Liver (tissue), 8 donors: ENCODE measurements at regions not wholly inside any gene's neighbourhood (a gene's known extent, or its start where the extent isn't known, plus 50 kb on each side); places are given as distances from the start of the nearest gene placed in this dataset.

Experiments used
- DNase-seq: peaks from one replicate; pipeline ENCODE4 v3.0.0-alpha.2; 2017; ENCODE audit warnings: low spot score
- H3K27ac ChIP-seq, 2 donors: one replicate each; pipeline ENCODE4 v1.7.0; 2013; ENCODE audit warnings: inconsistent platforms in 2 of 2, low read length in 2 of 2, control low read depth in 1 of 2, low read depth in 1 of 2, mild to moderate bottlenecking in 1 of 2
- H3K27me3 ChIP-seq, 4 donors: one replicate each; pipeline versions ENCODE4 v1.6.1 to v1.7.0; 2013; ENCODE audit warnings: low read length in 3 of 4, inconsistent platforms in 1 of 4, mild to moderate bottlenecking in 1 of 4, moderate library complexity in 1 of 4; ENCODE audit not compliant: control insufficient read depth in 4 of 4, insufficient read depth in 4 of 4
- H3K36me3 ChIP-seq, 4 donors: one replicate each; pipeline versions ENCODE4 v1.6.1 to v1.7.0; 2013; ENCODE audit warnings: low read length in 3 of 4, mild to moderate bottlenecking in 3 of 4, low read depth in 1 of 4, moderate library complexity in 1 of 4; ENCODE audit not compliant: control insufficient read depth in 4 of 4, insufficient read depth in 3 of 4
- H3K4me1 ChIP-seq, 4 donors: one replicate each; pipeline versions ENCODE4 v1.6.1 to v1.7.0; 2013; ENCODE audit warnings: low read length in 3 of 4, mild to moderate bottlenecking in 3 of 4, moderate library complexity in 1 of 4; ENCODE audit not compliant: control insufficient read depth in 4 of 4, insufficient read depth in 4 of 4
- H3K4me3 ChIP-seq, 3 donors: one replicate each; pipeline versions ENCODE4 v1.6.1 to v1.7.0; 2013; ENCODE audit warnings: low read length in 3 of 3, control low read depth in 1 of 3, low read depth in 1 of 3, mild to moderate bottlenecking in 1 of 3
- H3K9ac ChIP-seq, 2 donors: one replicate each; pipeline ENCODE4 v1.7.0; 2013; ENCODE audit warnings: low read length in 2 of 2, mild to moderate bottlenecking in 2 of 2, moderate library complexity in 2 of 2, control low read depth in 1 of 2, low read depth in 1 of 2
- H3K9me3 ChIP-seq, 4 donors: one replicate each; pipeline versions ENCODE4 v1.6.1 to v1.7.0; 2013; ENCODE audit warnings: low read length in 3 of 4; ENCODE audit not compliant: control insufficient read depth in 4 of 4
- CTCF ChIP-seq: fragments of 150-350 bp; IDR thresholded peaks from 2 replicates; pipeline ENCODE4 v1.5.1; 2017; ENCODE audit warnings: improper control_type of control experiment, low read depth, low read length; ENCODE audit not compliant: missing input control
- EGR1 ChIP-seq, 2 donors: IDR thresholded peaks; 2 replicates each; pipeline ENCODE4 v1.6.1; 2016 to 2018; ENCODE audit warnings: antibody characterized with exemption in 2 of 2, low read depth in 2 of 2
- FOXA1 ChIP-seq: IDR thresholded peaks from 2 replicates; pipeline ENCODE4 v1.6.1; 2016; ENCODE audit warnings: antibody characterized with exemption
- FOXA2 ChIP-seq: IDR thresholded peaks from 2 replicates; pipeline ENCODE4 v1.6.1; 2016; ENCODE audit warnings: antibody characterized with exemption
- GABPA ChIP-seq, 2 donors: IDR thresholded peaks in 1 of 2; conservative IDR thresholded peaks in 1 of 2; 2 replicates each; pipeline ENCODE4 v1.6.1; 2016; ENCODE audit warnings: antibody characterized with exemption in 2 of 2, mild to moderate bottlenecking in 1 of 2, moderate library complexity in 1 of 2
- HNF4A ChIP-seq, 2 donors: conservative IDR thresholded peaks; 2 replicates each; pipeline ENCODE4 v1.6.1; 2016; ENCODE audit warnings: antibody characterized with exemption in 2 of 2, mild to moderate bottlenecking in 2 of 2
- JUND ChIP-seq, 2 donors: IDR thresholded peaks; 2 replicates each; pipeline ENCODE4 v1.6.1; 2016; ENCODE audit warnings: antibody characterized with exemption in 2 of 2
- RAD21 ChIP-seq, 2 donors: IDR thresholded peaks; 2 replicates each; pipeline ENCODE4 v1.6.1; 2016; ENCODE audit warnings: antibody characterized with exemption in 2 of 2, mild to moderate bottlenecking in 2 of 2
- RXRA ChIP-seq, 2 donors: IDR thresholded peaks; 2 replicates each; pipeline ENCODE4 v1.6.1; 2017 to 2018; ENCODE audit warnings: antibody characterized with exemption in 2 of 2, mild to moderate bottlenecking in 1 of 2
- TAF1 ChIP-seq: conservative IDR thresholded peaks from 2 replicates; pipeline ENCODE4 v1.6.1; 2016; ENCODE audit warnings: antibody characterized with exemption, mild to moderate bottlenecking
- YY1 ChIP-seq: IDR thresholded peaks from 2 replicates; pipeline ENCODE4 v1.6.1; 2016; ENCODE audit warnings: antibody characterized with exemption, mild to moderate bottlenecking
- WGBS: extraction: QIAGEN DNeasy Blood & Tissue Kit; methylation state at CpG from one replicate; pipeline ENCODE4 v1.1.7; 2013; 5-methylcytosine and 5-hydroxymethylcytosine counted together
- TF ChIP-seq, protein P1 (sequence below): IDR thresholded peaks from 2 replicates; pipeline ENCODE4 v1.6.1; 2016; ENCODE audit warnings: antibody characterized with exemption, mild to moderate bottlenecking
- TF ChIP-seq, protein P2 (sequence below): IDR thresholded peaks from 2 replicates; pipeline ENCODE4 v1.6.1; 2016; ENCODE audit warnings: antibody characterized with exemption
- TF ChIP-seq, protein P3 (sequence below): IDR thresholded peaks from 2 replicates; pipeline ENCODE4 v1.6.1; 2016; ENCODE audit warnings: antibody characterized with exemption
- donor health status: healthy.
- donor health status: healthy.
- donor health status: healthy.
- donor health status: healthy.
- donor health status: healthy.

DNA sequence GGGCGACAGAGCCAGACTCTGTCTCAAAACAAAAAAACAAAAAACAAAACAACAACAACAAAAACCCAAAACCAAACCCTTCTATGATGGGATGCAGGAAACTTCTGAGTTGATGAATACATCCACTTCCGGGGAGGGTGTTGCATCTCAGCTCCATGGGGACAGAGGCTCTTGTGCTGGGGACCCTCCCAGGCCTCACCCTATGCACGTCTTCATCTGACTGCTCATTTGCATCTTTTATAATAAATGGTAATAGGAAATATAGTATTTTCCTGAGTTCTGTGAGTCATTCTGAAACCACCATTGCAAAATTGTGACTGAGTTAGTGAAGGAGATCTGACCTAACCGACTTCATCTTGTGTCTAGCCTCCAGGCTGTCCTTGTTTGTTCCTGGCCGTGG, 109.5 kb upstream of the SLC28A3 start (continued):
- TF ChIP-seq, protein P1, sequence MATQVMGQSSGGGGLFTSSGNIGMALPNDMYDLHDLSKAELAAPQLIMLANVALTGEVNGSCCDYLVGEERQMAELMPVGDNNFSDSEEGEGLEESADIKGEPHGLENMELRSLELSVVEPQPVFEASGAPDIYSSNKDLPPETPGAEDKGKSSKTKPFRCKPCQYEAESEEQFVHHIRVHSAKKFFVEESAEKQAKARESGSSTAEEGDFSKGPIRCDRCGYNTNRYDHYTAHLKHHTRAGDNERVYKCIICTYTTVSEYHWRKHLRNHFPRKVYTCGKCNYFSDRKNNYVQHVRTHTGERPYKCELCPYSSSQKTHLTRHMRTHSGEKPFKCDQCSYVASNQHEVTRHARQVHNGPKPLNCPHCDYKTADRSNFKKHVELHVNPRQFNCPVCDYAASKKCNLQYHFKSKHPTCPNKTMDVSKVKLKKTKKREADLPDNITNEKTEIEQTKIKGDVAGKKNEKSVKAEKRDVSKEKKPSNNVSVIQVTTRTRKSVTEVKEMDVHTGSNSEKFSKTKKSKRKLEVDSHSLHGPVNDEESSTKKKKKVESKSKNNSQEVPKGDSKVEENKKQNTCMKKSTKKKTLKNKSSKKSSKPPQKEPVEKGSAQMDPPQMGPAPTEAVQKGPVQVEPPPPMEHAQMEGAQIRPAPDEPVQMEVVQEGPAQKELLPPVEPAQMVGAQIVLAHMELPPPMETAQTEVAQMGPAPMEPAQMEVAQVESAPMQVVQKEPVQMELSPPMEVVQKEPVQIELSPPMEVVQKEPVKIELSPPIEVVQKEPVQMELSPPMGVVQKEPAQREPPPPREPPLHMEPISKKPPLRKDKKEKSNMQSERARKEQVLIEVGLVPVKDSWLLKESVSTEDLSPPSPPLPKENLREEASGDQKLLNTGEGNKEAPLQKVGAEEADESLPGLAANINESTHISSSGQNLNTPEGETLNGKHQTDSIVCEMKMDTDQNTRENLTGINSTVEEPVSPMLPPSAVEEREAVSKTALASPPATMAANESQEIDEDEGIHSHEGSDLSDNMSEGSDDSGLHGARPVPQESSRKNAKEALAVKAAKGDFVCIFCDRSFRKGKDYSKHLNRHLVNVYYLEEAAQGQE: no peak
- TF ChIP-seq HNF4A (conservative IDR thresholded peaks at IDR 0.05): no peak
- no peak for TF ChIP-seq CTCF
- TF ChIP-seq FOXA1: no peak
- no peak for TF ChIP-seq FOXA2
- TF ChIP-seq, protein P2, sequence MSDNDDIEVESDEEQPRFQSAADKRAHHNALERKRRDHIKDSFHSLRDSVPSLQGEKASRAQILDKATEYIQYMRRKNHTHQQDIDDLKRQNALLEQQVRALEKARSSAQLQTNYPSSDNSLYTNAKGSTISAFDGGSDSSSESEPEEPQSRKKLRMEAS: no peak
- TF ChIP-seq RXRA (IDR thresholded peaks at IDR 0.05): no peak
- no peak for TF ChIP-seq JUND (IDR thresholded peaks at IDR 0.05)

DNA sequence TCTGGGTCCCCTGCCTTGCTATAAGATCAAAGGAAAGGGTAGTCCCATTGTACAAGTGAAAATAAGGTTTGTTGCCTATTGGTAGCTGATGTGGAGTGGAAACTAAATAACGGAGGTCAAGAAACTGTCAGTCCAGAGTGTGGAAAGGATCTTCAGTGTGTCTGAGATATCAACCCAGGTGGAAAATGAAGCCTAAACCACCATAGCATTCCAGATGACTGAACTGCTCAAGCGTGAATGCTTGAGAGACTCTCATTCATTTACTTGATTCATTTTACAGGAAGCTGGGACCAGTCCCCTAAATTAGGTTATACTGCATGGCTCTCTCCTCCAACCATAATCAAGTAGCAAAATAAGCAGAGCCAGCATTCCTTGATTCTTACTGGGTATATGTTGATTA, 116.0 kb upstream of the SLC28A3 start:
- no peak for DNase-seq
- no peaks in the 10 kb centered on the region for H3K4me1 ChIP-seq
- H3K27ac ChIP-seq: no peak overlapping the region
- H3K36me3 ChIP-seq: no peaks in the 10 kb centered on the region
- WGBS: 77% methylated on average over 2 of the region's 2 CpGs
- TF ChIP-seq YY1 (no peak), CTCF (no peak), FOXA2 (no peak), RAD21 (IDR thresholded peaks at IDR 0.05) (no peak), TAF1 (no peak), GABPA (IDR thresholded peaks at IDR 0.05 in 1 of 2, conservative IDR thresholded peaks at IDR 0.05 in 1 of 2) (no peak), EGR1 (IDR thresholded peaks at IDR 0.05; ENCODE audit: low read depth in 2 of 2) (no peak)
- TF ChIP-seq, protein P3, sequence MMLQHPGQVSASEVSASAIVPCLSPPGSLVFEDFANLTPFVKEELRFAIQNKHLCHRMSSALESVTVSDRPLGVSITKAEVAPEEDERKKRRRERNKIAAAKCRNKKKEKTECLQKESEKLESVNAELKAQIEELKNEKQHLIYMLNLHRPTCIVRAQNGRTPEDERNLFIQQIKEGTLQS: no peak
- H3K9ac ChIP-seq: no peak overlapping the region
- H3K27me3 ChIP-seq: peaks cover 0 to 3% (median 1%) of the 10 kb centered on the region in 4 donors
- no peak overlapping the region for H3K4me3 ChIP-seq
- H3K9me3 ChIP-seq: no peaks in the 10 kb centered on the region
